ENCODE measurements at regions not wholly inside any gene's neighbourhood (a gene's known extent, or its start where the extent isn't known, plus 50 kb on each side); places are given as distances from the start of the nearest gene placed in this dataset.

DNA sequence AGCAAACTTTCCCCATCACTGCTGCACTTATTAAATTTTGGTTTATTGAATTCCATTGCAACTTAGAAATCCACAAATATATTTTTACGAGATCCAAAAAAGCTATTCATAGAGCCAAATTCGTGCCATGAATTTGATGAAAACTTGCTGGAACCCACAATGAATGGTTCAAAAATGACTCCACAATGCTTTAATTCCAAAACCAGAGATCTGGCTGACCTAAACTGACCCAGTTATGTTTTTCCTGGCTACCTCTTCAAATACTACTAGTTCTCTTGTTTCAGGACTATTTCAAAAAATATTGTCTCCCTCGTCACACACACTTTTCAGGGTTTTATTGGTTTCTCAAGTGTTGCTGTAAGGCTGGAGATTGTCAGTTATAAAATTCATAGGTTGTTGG lies 474.8 kb downstream of the PDGFC start:
- DNase-seq (ENCODE audit: low read depth in 1 of 2, low spot score in 1 of 2) (no peak), ATAC-seq (no peak), FAIRE-seq (no peak)
- ChIA-PET POLR2A (no interaction called here), CTCF (no interaction called here)
- no peak overlapping the region for H3K4me3 ChIP-seq
- no peak overlapping the region for H3K27ac ChIP-seq
- H3K4me1 ChIP-seq = no peaks in the 10 kb centered on the region
- no peaks in the 10 kb centered on the region for H3K9me3 ChIP-seq
- 45% methylated on average over 3 of the region's 3 CpGs for WGBS (ENCODE audit: missing lambda C conversion rate)
- no peak for TF ChIP-seq NR3C1 (IDR thresholded peaks at IDR 0.05)
- no peak for TF ChIP-seq CBX8 (IDR thresholded peaks at IDR 0.05)
- TF ChIP-seq, protein P1, sequence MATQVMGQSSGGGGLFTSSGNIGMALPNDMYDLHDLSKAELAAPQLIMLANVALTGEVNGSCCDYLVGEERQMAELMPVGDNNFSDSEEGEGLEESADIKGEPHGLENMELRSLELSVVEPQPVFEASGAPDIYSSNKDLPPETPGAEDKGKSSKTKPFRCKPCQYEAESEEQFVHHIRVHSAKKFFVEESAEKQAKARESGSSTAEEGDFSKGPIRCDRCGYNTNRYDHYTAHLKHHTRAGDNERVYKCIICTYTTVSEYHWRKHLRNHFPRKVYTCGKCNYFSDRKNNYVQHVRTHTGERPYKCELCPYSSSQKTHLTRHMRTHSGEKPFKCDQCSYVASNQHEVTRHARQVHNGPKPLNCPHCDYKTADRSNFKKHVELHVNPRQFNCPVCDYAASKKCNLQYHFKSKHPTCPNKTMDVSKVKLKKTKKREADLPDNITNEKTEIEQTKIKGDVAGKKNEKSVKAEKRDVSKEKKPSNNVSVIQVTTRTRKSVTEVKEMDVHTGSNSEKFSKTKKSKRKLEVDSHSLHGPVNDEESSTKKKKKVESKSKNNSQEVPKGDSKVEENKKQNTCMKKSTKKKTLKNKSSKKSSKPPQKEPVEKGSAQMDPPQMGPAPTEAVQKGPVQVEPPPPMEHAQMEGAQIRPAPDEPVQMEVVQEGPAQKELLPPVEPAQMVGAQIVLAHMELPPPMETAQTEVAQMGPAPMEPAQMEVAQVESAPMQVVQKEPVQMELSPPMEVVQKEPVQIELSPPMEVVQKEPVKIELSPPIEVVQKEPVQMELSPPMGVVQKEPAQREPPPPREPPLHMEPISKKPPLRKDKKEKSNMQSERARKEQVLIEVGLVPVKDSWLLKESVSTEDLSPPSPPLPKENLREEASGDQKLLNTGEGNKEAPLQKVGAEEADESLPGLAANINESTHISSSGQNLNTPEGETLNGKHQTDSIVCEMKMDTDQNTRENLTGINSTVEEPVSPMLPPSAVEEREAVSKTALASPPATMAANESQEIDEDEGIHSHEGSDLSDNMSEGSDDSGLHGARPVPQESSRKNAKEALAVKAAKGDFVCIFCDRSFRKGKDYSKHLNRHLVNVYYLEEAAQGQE (IDR thresholded peaks at IDR 0.05) = no peak
- H3K4me2 ChIP-seq = no peak overlapping the region

- Histone ChIP-seq H3K9me3 (no peaks in the 10 kb centered on the region), H3K27ac (no peak overlapping the region), H3K4me2 (no peak overlapping the region), H3K4me3 (no peak overlapping the region), H3K4me1 (no peaks in the 10 kb centered on the region)
- no peak for FAIRE-seq
- TF ChIP-seq HEYL (CRISPR knock-in tag; IDR thresholded peaks at IDR 0.05) (no peak), EP300 (IDR thresholded peaks at IDR 0.05) (no peak), FOSL2 (IDR thresholded peaks at IDR 0.05) (no peak), FOSL2 (CRISPR knock-in tag; IDR thresholded peaks at IDR 0.05) (no peak), NPAS2 (CRISPR knock-in tag; IDR thresholded peaks at IDR 0.05; ENCODE audit: borderline replicate concordance) (no peak), CEBPB (IDR thresholded peaks at IDR 0.05) (no peak), BHLHE40 (IDR thresholded peaks at IDR 0.05; ENCODE audit: low read depth, low read length) (no peak), POLR2AphosphoS2 (conservative IDR thresholded peaks at IDR 0.05; ENCODE audit: low read length) (no peak), NR3C1 (IDR thresholded peaks at IDR 0.05) (no peak), EHF (CRISPR knock-in tag; IDR thresholded peaks at IDR 0.05) (no peak), RNF2 (IDR thresholded peaks at IDR 0.05; ENCODE audit: borderline replicate concordance, low read depth) (no peak), TFCP2L1 (CRISPR knock-in tag; IDR thresholded peaks at IDR 0.05) (no peak), RFX5 (IDR thresholded peaks at IDR 0.05) (no peak), SREBF2 (IDR thresholded peaks at IDR 0.05) (no peak), CBX8 (IDR thresholded peaks at IDR 0.05) (no peak), MYC (IDR thresholded peaks at IDR 0.05; ENCODE audit: borderline replicate concordance, low read length) (no peak)
- TF ChIP-seq, protein P2, sequence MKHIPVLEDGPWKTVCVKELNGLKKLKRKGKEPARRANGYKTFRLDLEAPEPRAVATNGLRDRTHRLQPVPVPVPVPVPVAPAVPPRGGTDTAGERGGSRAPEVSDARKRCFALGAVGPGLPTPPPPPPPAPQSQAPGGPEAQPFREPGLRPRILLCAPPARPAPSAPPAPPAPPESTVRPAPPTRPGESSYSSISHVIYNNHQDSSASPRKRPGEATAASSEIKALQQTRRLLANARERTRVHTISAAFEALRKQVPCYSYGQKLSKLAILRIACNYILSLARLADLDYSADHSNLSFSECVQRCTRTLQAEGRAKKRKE (CRISPR knock-in tag; IDR thresholded peaks at IDR 0.05; ENCODE audit: low read depth) = no peak
- no peak for DNase-seq (ENCODE audit: low read depth in 1 of 2, low spot score in 1 of 2)
- 0% methylated on average over 1 of the region's 1 CpG for WGBS (ENCODE audit: missing lambda C conversion rate)
- POLR2A ChIA-PET = no interaction called here
- ATAC-seq = no peak
- CTCF ChIA-PET = no interaction called here
Observed at GRCh38 chr4:156495836-156496235, 475.8 kb downstream of the PDGFC start.

DNA sequence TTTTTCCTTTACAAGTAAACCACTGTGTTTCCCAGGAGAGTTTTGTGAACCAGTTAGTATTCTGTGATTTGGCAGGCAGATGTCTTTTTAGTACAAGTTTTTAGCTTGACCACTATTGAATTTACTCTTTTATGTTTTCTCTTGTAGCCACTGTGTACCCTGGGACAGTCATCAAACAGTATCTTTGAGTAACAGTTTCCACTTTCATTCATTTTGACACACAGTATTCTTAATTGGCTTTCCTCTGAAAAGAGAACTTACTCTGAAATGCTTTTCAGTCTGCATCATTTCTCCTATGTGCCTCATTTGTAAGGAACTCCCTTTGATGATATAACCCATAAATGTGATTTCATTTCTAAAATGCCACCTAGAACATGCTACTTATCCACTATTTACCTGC lies 476.5 kb downstream of the PDGFC start:
- FAIRE-seq (no peak), ATAC-seq (no peak), DNase-seq (ENCODE audit: low read depth in 1 of 2, low spot score in 1 of 2) (no peak)
- no peak overlapping the region for H3K4me2 ChIP-seq
- H3K27ac ChIP-seq = no peak overlapping the region
- TF ChIP-seq, protein P3, sequence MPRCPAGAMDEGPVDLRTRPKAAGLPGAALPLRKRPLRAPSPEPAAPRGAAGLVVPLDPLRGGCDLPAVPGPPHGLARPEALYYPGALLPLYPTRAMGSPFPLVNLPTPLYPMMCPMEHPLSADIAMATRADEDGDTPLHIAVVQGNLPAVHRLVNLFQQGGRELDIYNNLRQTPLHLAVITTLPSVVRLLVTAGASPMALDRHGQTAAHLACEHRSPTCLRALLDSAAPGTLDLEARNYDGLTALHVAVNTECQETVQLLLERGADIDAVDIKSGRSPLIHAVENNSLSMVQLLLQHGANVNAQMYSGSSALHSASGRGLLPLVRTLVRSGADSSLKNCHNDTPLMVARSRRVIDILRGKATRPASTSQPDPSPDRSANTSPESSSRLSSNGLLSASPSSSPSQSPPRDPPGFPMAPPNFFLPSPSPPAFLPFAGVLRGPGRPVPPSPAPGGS (IDR thresholded peaks at IDR 0.05) = no peak
- no peak for TF ChIP-seq NR3C1 (IDR thresholded peaks at IDR 0.05)
- POLR2A ChIA-PET = no interaction called here
- no peak overlapping the region for H3K4me3 ChIP-seq
- no peaks in the 10 kb centered on the region for H3K9me3 ChIP-seq
- CTCF ChIA-PET = no interaction called here
- H3K4me1 ChIP-seq = no peaks in the 10 kb centered on the region

Data from A549 (cell line).